MCF 10A (cell line): ENCODE measurements at regions not wholly inside any gene's neighbourhood (a gene's known extent, or its start where the extent isn't known, plus 50 kb on each side); places are given as distances from the start of the nearest gene placed in this dataset.
"Not testable (repeated sequence)": the region's sequence is repeated elsewhere in the genome, so short reads cannot be mapped to it uniquely, and the experiment has no call there.

Experiments
- BruUV-seq: library from RNA; stranded (reverse); fragments of 400-500 nt; replicated peaks from 2 replicates; lab custom pipeline; 2021; lab: Mats Ljungman, UMichigan
- CTCF ChIA-PET: fragments of 300-600 bp; sonication (Branson Sonifier 250); formaldehyde crosslinking; extraction: SDS; loops from one replicate; lab custom pipeline; 2021; ENCODE audit warnings: antibody characterized with exemption, inconsistent platforms; lab: Yijun Ruan, JAX
- POLR2A ChIA-PET: fragments of 300-600, 350-650 bp; sonication (Branson Sonifier 250); formaldehyde crosslinking; extraction: SDS; loops from one replicate; lab custom pipeline; 2020; ENCODE audit warnings: antibody characterized with exemption, inconsistent platforms; lab: Yijun Ruan, JAX
- DNase-seq: peaks from one replicate; pipeline ENCODE4 v3.0.0-alpha.2; 2018; ENCODE audit not compliant: unreplicated experiment
- H3K27ac Mint-ChIP-seq: one replicate; pipeline ENCODE4 v1.8.0; 2022; ENCODE audit warnings: mild to moderate bottlenecking, low read depth, mixed read lengths; ENCODE audit not compliant: unreplicated experiment
- H3K27me3 Mint-ChIP-seq: one replicate; pipeline ENCODE4 v1.8.0; 2022; ENCODE audit warnings: mixed read lengths; ENCODE audit not compliant: insufficient read depth, unreplicated experiment
- H3K36me3 Mint-ChIP-seq: one replicate; pipeline ENCODE4 v1.8.0; 2022; ENCODE audit warnings: mild to moderate bottlenecking, moderate library complexity, mixed read lengths; ENCODE audit not compliant: insufficient read depth, unreplicated experiment
- H3K4me1 Mint-ChIP-seq: one replicate; pipeline ENCODE4 v1.8.0; 2022; ENCODE audit warnings: mixed read lengths; ENCODE audit not compliant: insufficient read depth, unreplicated experiment
- H3K4me3 Mint-ChIP-seq: one replicate; pipeline ENCODE4 v1.8.0; 2022; ENCODE audit warnings: mild to moderate bottlenecking, moderate library complexity, mixed read lengths; ENCODE audit not compliant: unreplicated experiment
- H3K9me3 Mint-ChIP-seq: one replicate; pipeline ENCODE4 v1.8.0; 2022; ENCODE audit warnings: mixed read lengths; ENCODE audit not compliant: unreplicated experiment
- intact Hi-C: fragments of 100-400 bp; cut with micrococcal nuclease; formaldehyde crosslinking; loops from 2 replicates; pipeline ENCODE4 v1.14.1; 2022
- TF ChIP-seq, protein P1 (sequence below): fragments of 200-600 bp; IDR thresholded peaks from one replicate; pipeline ENCODE4 v1.8.0; 2022; ENCODE audit warnings: antibody characterized with exemption, mild to moderate bottlenecking; ENCODE audit not compliant: unreplicated experiment

DNA sequence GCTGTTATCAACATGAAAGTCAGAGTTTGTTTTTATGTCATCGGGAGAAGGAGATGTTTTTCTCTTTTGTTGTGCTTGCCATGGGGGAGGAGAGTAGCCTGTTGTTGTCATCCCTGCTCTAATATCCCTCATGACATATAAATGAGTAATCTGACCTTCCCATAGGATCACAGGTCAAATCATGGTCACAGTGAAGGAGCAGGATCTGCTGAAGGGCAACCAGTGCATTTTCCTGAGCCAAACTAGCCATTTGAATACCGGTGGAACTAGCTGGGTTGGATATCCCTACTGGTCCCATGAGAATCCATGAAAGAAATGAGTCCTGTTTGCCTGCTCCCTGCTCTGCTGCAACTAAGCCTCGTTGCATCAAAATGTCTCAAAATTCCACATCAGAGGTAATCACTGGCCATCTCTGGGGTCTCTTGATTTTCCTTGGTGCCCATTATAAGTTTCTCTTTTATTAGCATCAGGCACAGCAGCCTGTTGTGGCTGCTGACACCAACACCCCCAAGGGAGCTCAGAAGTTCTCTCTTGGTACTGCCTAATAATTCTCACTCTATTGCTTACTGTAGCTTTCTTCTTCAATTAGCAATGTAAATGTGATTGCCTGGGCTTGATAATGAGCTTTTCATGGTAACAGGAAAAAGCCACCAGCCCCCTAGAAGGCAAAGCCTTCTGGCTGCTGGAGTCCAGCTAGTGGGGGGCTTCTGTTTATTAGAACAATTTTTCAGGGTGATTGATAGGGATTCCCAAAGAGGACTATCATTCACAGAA lies 211.4 kb upstream of the ERCC4 start:
- no TSS peak for BruUV-seq
- intact Hi-C loops = no loop called here
- DNase-seq = no peak
- Mint-ChIP-seq H3K36me3 (no peaks in the 10 kb centered on the region), H3K27me3 (no peaks in the 10 kb centered on the region), H3K4me1 (no peaks in the 10 kb centered on the region), H3K4me3 (no peak overlapping the region), H3K9me3 (peaks cover 25% of the 10 kb centered on the region), H3K27ac (no peak overlapping the region)
- POLR2A ChIA-PET = no interaction called here
- CTCF ChIA-PET = no interaction called here
- TF ChIP-seq, protein P1, sequence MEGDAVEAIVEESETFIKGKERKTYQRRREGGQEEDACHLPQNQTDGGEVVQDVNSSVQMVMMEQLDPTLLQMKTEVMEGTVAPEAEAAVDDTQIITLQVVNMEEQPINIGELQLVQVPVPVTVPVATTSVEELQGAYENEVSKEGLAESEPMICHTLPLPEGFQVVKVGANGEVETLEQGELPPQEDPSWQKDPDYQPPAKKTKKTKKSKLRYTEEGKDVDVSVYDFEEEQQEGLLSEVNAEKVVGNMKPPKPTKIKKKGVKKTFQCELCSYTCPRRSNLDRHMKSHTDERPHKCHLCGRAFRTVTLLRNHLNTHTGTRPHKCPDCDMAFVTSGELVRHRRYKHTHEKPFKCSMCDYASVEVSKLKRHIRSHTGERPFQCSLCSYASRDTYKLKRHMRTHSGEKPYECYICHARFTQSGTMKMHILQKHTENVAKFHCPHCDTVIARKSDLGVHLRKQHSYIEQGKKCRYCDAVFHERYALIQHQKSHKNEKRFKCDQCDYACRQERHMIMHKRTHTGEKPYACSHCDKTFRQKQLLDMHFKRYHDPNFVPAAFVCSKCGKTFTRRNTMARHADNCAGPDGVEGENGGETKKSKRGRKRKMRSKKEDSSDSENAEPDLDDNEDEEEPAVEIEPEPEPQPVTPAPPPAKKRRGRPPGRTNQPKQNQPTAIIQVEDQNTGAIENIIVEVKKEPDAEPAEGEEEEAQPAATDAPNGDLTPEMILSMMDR = no peak

DNA sequence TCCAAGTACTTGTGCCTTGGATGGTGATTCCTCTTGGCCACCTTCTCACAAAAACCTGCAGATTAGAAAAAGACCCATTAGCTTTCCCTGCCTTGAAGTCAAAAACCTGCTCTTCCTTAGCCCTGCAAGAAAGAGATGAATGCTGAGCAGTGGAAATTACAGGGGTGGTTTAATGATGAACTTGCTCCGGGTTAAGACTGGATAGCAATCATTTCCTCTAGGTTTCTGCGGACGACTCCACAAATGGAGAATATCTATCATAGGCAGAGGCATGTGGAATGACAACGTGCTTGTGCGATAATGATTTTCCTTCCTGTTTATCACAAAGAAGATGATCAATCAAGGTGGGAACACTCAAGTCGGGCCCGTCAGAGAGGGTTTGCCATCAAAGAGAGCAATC lies 201.2 kb upstream of the ERCC4 start:
- POLR2A ChIA-PET = no interaction called here
- intact Hi-C loops = no loop called here
- Mint-ChIP-seq H3K4me1 (no peaks in the 10 kb centered on the region), H3K4me3 (no peak overlapping the region), H3K36me3 (no peaks in the 10 kb centered on the region), H3K9me3 (no peaks in the 10 kb centered on the region), H3K27ac (no peak overlapping the region), H3K27me3 (no peaks in the 10 kb centered on the region)
- CTCF ChIA-PET = no interaction called here
- TF ChIP-seq, protein P1 = no peak
- no TSS peak for BruUV-seq
- DNase-seq = no peak

DNA sequence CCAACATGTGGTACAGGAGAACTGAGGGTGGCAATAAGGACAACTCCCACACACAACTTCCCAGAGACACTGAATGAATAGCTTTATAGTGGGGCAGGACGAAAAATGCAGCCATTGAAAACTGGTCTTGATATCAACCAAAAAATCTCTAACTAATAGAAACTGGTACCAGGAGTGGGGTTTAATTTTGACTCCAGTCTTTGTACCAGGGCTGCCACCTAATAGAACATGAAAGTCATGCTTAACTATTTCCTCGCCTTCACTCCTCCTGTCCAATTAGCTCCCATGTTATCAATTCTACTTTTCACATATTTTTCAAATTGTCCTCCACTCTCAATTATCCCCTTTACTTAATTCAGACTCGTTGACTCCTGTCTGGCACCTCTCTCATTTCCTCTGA lies 192.0 kb upstream of the ERCC4 start:
- BruUV-seq = no TSS peak
- TF ChIP-seq, protein P1 = no peak
- Mint-ChIP-seq H3K4me1 (no peaks in the 10 kb centered on the region), H3K27me3 (no peaks in the 10 kb centered on the region), H3K4me3 (no peak overlapping the region), H3K9me3 (peaks cover 10% of the 10 kb centered on the region), H3K27ac (no peak overlapping the region), H3K36me3 (no peaks in the 10 kb centered on the region)
- intact Hi-C loops = no loop called here
- ChIA-PET POLR2A (no interaction called here), CTCF (interaction anchor here (0.6 kb wide), 1 partner anchor 1257 kb away, joined by 3 read pairs; no protein-coding TSS in a partner anchor)
- no peak for DNase-seq

DNA sequence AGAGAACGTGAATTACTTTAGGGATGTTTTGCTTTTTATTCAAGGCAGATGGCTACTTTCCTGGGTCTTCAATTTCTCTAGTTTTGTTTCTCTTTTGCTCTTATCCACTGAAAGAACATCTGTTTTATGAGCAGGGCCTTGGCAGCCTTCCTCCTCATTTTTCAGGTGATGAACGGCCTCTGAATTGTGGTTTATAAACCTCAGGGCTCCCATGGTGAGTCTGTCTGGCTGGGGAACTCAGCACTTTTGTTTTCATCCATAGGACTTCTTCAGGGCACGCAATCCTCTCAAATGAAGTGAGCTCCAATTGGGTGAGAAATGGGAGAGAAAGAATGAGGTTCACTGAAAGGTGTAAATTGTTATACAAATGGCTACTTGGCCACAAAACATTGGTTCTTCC lies 186.4 kb upstream of the ERCC4 start:
- no peak for DNase-seq
- no peak overlapping the region for H3K4me3 Mint-ChIP-seq
- H3K9me3 Mint-ChIP-seq = peaks cover 5% of the 10 kb centered on the region
- intact Hi-C loops = no loop called here
- H3K27me3 Mint-ChIP-seq = no peaks in the 10 kb centered on the region
- POLR2A ChIA-PET = no interaction called here
- no peaks in the 10 kb centered on the region for H3K4me1 Mint-ChIP-seq
- TF ChIP-seq, protein P1 = no peak
- no peak overlapping the region for H3K27ac Mint-ChIP-seq
- CTCF ChIA-PET = interaction anchor here (0.8 kb wide), 1 partner anchor 186 kb away, joined by 3 read pairs; the partner anchor contains the start of gene ERCC4
- no peaks in the 10 kb centered on the region for H3K36me3 Mint-ChIP-seq
- BruUV-seq = no TSS peak

DNA sequence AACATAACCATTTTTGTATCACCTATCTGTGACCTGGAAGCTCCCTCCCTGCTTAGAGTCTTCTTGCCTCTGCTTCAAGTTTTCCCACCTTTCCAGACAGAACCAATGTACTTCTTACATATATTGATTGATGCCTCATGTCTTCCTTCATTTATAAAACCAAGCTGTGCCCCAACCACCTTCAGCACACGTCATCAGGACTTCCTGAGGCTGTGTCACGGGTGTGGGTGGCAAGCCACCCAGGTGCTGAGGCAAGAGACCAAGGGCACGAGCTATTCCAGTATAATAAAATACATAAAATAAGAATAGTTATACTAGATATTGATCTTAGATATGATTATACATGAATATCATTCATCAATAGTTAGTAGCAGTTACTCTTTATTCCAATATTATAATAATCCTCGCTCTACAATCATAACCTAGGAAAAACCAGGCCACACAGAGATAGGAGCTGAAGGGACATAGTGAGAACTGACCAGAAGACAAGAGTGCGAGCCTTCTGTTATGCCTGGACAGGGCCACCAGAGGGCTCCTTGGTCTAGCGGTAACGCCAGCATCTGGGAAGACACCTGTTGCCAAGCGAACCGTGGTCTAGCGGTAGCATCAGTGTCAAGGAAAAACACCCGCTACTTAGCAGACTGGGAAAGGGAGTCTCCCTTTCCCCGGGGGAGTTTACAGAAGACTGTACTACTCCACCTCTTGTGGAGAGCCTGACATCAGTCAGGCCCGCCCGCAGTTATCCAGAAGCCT lies 180.2 kb upstream of the ERCC4 start:
- H3K4me3 Mint-ChIP-seq, H3K36me3 Mint-ChIP-seq, CTCF ChIA-PET, intact Hi-C loops, BruUV-seq, H3K4me1 Mint-ChIP-seq, H3K27ac Mint-ChIP-seq, H3K27me3 Mint-ChIP-seq, DNase-seq, POLR2A ChIA-PET: not testable (repeated sequence)
- H3K9me3 Mint-ChIP-seq = peaks cover 17% of the 10 kb centered on the region
